ENCODE measurements at regions not wholly inside any gene's neighbourhood (a gene's known extent, or its start where the extent isn't known, plus 50 kb on each side); places are given as distances from the start of the nearest gene placed in this dataset.
"Not testable (repeated sequence)": the region's sequence is repeated elsewhere in the genome, so short reads cannot be mapped to it uniquely, and the experiment has no call there.

GRCh38 chr16:80014241-80014939 lies 413.9 kb upstream of the MAF start:
- no peak for DNase-seq (ENCODE audit: low read depth, low spot score)

- DNase-seq (ENCODE audit: low read depth, low spot score) = no peak
Observed at GRCh38 chr16:80012586-80012985, 412.0 kb upstream of the MAF start.

GRCh38 chr16:80009971-80010659 lies 409.6 kb upstream of the MAF start:
- no peak for DNase-seq (ENCODE audit: low read depth, low spot score)

GRCh38 chr16:80008857-80009256 lies 408.3 kb upstream of the MAF start:
- DNase-seq (ENCODE audit: low read depth, low spot score) = no peak

DNA sequence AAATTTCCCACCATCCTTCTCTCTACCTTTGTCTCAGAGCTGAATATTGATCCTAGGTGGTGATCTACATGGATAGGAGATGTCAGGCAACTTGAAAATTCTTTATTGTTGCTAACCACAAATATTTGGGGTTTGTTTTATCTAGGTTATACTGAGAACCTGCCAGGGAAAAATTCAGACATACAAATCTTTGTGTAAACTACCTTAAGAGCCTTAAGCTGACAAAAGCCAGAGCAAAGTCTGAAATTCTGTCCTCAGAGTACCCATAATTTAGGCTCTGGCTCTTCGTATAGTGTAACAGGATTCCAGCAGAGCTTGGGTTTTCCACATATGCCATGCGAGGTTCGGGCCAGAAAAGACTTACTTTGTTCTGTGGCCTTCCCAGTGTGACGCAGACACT lies 406.7 kb upstream of the MAF start:
- no peak for DNase-seq (ENCODE audit: low read depth, low spot score)

DNA sequence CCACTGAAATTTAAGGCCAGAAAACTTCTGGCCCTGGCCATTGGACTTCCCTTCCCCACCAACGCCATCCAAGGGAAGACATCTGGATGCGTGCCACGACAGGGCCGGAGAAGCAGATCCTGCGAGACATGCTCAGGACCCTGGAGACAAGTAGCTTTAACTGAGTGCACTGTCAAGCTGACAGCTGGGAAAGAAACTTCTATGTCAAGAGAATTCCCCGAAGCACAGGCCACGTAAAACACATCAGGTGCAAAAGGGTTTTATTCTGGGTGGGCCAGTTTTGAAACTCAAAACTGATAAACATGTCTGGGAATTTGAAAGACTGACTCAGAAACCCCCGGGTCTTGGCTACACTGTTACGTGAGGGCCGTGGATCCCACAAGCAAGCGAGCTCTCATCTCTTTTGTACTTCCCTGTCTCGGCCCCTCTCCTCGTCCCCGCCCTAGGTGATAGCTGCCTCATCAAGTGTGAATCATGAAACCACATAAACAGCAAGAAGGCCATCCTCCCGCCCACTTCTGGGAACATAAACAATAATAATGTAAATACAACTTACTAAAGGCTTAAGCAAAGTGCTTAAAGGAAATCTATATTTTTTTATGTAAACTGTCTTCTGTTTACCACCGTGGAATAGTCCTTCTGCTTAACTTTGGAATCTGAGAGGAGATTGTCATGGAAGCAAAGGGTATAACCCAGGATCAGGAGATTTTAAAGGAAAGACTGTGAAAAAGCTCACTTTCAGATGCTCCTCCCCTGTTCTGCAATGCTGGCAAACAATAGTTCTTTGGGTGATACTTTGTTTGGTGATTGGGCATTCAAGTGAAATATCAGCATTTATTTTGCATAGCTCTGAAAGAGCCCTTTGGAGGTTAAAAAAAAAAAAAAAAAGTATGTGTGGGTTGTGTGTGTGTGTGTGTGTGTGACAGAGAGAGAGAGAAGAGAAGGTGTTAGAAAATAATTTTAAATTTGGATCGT lies 406.0 kb upstream of the MAF start:
- no peak for DNase-seq (ENCODE audit: low read depth, low spot score)

GRCh38 chr16:80004113-80004512 lies 403.6 kb upstream of the MAF start:
- DNase-seq (ENCODE audit: low read depth, low spot score) = no peak

GRCh38 chr16:80002261-80002660 lies 401.7 kb upstream of the MAF start:
- no peak for DNase-seq (ENCODE audit: low read depth, low spot score)

DNA sequence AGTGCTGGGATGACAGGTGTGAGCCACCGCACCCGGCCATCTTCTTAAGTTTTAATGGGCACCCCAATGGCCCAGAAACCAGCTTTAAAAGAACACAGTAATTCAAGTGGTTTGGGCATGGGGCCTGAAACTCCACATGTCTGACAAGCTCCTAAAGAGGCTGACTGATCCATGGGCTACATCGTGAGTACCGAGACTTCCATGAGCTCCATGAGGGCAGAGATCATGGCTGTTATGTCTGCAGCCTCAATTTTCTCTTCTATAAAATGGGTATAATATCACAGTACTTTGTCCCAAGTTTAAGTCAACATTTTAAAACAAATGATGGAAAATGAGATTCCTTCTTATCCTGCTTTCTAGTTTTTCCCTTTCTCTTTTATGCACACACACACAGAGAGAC lies 397.6 kb upstream of the MAF start:
- DNase-seq (ENCODE audit: low read depth, low spot score) = no peak

GRCh38 chr16:79997257-79997656 lies 396.7 kb upstream of the MAF start:
- DNase-seq (ENCODE audit: low read depth, low spot score) = no peak

- no peak for DNase-seq (ENCODE audit: low read depth, low spot score)
Observed at GRCh38 chr16:79996321-79996720, 395.8 kb upstream of the MAF start.

- no peak for DNase-seq (ENCODE audit: low read depth, low spot score)
Observed at GRCh38 chr16:79995315-79995714, 394.8 kb upstream of the MAF start.

DNA sequence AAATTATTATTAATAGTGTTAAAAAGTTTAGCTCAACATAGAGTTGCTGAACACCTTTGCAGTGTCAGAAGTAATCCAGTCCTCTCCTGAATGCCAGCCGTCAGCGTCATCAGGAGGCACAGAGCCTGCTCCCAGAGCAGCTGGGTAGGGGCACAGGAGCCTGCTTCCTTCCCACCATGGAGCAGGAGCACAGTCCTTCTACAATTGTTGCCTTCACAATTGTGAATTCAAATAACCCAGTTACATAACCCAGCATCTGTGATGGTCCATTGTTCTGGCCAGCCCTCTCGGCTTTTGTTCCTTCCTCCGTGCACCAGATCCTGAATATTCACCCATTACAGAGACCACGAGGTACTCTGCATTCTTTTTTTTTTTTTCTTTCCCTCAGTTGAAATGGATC lies 393.9 kb upstream of the MAF start:
- DNase-seq (ENCODE audit: low read depth, low spot score) = no peak

DNA sequence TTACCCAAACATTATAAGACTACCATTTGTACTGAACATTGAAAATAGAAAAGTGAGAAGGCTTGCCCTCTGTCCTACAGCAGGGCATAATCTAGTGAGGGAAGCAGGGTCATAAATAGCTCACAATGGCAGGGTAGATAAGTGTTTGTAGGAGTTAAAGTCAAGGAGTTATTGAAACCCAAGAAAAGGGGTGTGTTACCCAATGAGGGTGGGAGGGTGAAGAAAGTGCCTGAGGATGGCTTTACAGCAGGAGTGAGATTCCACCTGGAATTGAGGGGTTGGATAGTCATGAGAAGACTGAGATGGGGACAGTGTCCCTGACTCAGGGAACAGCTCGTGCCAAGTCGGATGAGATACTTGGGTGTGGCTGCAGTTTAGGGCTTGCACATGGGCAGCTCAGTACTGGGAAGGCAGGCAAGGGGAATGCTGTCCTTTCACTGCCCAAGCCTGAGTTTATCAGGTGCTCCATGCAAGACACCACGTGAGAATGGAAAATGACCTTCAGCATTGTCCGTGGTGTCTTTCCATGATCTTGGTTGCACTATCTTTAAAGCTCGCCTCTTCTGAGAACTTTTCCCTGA lies 393.2 kb upstream of the MAF start:
- no peak for DNase-seq (ENCODE audit: low read depth, low spot score)

DNA sequence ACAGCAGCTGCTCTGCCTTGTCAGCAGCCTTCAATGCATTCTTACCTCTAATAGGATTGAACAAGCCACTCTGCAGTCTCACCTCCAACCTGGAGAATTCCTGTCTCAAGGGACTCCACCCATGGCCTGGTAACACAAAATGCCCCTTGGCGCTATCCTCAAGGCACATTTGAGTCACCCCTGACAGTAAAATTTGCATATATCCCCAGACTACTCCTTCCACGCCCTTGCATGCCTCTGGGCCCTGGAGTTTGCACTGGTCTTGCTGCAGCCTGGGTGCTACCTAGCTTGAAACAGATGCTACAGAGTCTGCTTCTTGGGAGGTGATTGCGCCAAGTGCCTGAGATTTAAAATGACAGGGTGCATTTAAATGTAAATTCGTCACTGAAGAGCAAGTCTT lies 391.4 kb upstream of the MAF start:
- DNase-seq (ENCODE audit: low read depth, low spot score) = no peak

GRCh38 chr16:79988721-79989220 lies 388.2 kb upstream of the MAF start:
- DNase-seq (ENCODE audit: low read depth, low spot score) = no peak

GRCh38 chr16:79988089-79988488 lies 387.6 kb upstream of the MAF start:
- DNase-seq (ENCODE audit: low read depth, low spot score) = no peak

DNA sequence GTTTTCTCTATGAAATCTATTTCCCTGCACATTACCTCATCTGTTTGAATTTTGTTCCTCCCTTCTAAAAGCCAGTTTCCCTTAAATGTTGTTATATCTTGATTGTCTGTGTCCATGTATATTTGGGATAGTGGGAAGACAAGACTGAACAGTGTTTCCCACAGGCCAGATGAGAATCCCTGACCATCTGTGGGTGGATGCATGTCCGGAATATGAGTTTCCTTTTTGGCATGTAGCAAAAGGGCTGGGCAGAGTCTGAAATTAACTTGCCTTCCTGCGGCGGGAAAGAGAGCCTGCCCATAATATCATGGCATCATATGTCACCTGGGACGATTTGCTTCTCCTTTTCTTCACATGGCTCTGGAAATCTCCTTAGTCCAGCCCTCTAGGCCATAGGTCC lies 385.8 kb upstream of the MAF start:
- no peak for DNase-seq (ENCODE audit: low read depth, low spot score)

GRCh38 chr16:79985606-79986005 lies 385.1 kb upstream of the MAF start:
- no peak for DNase-seq (ENCODE audit: low read depth, low spot score)

- not testable (repeated sequence) for DNase-seq (ENCODE audit: low read depth, low spot score)
Observed at GRCh38 chr16:79984149-79984548, 383.6 kb upstream of the MAF start.

DNA sequence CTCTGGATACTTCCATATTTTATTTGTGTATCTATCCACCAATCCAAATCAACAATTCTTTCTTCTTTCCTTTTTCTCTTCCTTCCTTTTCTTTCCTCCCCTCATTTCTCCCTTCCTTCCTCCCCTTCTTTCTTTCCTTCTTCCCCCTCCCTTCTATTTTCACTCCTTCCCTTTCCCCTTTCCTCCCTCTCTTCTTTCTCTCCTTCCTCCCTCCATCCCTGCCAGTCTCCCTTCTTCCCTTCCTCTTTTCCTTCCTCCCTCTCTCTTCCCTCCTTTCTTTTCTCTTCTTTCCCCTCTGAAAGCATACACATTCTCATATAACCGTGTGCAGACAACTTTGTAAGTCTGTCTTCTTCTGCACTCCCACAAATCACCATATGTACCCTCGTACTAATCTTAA lies 382.3 kb upstream of the MAF start:
- no peak for DNase-seq (ENCODE audit: low read depth, low spot score)

GRCh38 chr16:79982361-79982760 lies 381.8 kb upstream of the MAF start:
- DNase-seq (ENCODE audit: low read depth, low spot score) = no peak
